GM19455 (cell line): ENCODE measurements at regions not wholly inside any gene's neighbourhood (a gene's known extent, or its start where the extent isn't known, plus 50 kb on each side); places are given as distances from the start of the nearest gene placed in this dataset.

Experiments used
- ATAC-seq: cut with Tn5 transposase; IDR thresholded peaks from one replicate; pipeline ENCODE4 v1.9.1; 2021; ENCODE audit not compliant: unreplicated experiment

DNA sequence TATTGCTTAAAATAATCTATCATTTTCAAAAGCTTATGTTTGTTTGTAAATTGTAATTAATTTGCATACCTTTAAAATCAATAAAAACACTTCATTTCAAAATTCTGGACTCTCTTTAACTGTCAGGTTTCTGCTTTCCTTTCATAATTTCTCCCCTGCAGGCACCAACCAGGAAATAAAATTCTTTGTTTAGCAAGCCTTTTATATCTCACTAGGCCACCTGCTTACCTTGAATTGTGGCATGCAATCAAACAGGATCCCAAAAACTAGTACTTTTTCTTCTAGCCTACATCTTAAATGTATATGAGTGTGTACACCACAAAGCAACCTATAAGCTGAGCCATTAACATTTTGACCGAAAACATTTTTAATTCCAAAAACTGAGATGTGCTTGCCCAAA lies 233.1 kb downstream of the NR4A2 start:
- no peak for ATAC-seq

DNA sequence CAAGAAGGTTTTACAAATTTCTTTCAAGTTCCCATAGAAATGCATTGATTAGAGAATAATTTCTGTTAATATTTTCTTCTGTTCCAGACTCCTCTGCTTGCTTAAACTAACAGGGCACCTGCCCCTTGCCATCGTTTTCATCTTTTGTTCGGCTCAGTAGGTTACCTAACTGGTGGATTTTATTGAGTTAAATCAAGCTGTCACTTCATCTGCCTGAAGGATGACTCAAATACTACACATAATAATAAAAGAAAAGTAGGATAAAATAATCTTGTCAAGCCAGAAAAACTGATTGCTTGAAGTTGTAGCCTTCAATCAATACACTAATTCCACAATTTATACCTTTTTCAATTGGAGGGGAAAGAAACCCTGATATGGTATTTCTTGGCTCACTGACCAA lies 234.0 kb downstream of the NR4A2 start:
- no peak for ATAC-seq

DNA sequence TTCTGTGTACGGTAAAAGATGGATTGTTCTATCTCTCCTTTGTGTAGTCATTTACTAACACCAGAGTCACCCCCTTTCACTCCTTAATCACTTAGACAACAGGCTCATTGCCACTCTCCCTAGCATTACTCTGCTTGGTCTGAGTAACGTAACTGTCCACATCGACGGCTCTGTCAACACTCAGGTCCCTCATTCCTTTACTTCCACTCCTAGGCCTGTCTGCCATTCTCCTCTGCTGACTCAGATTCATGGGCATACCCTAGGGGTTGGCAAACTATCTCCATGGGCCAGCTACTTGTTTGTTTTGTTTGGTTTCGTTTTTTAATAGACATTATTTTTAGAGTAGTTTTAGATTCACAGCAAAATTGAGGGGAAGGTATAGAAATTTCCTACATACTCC lies 243.9 kb downstream of the NR4A2 start:
- ATAC-seq = no peak

DNA sequence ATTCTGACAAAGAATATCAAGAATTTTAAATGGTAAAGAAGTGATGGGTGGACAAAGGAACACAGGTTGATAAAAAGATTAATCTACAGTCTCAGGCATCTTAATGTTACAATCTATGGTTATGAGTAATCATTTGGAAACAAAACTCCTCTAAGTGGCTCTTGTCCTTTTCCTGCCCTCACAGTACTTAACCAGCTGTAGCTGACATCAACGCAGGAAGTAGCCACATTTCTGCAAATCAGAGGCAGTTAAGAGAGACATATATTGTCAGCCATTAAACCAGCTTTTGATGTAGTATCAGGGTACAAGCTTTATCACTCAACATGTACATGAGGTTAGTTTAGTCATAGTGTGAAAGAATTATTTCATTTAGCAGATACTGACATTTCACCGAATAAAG lies 244.6 kb downstream of the NR4A2 start:
- ATAC-seq = no peak

DNA sequence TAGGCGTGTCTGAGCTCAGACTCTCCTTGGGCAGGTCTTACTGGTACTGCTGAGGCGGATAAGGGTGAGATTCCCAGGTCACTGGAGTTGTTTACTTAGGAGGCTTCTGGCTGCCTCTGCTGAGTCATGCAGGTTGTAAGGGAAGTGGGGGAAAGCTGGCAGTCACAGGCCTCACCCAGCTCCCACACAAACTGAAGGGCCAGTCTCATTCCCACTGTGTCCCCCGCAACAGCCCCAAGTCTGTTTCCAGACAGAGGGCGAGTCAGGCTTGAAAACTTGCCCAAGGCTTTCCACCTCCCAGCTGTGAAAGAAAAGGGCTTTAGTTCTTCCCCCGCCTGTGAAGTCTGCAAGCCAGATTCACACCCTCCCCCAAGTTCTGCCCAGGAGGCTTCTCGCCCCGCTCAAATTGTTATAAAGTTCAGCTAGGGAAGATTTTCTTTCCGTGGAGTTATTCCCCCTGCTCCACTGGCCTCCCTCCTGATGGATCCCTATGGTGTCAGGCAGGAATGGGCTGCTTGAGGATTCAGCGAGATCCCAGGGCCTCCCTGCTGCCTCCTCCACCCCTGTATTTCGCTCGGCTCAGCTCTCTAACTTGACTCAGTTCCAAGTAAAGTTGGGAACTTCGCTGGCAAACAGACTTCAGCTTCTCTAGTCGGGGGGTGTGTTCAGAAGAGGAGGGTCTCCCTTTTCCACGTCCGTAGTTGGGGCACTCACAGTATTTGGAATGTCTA lies 248.6 kb downstream of the NR4A2 start:
- ATAC-seq = no peak

DNA sequence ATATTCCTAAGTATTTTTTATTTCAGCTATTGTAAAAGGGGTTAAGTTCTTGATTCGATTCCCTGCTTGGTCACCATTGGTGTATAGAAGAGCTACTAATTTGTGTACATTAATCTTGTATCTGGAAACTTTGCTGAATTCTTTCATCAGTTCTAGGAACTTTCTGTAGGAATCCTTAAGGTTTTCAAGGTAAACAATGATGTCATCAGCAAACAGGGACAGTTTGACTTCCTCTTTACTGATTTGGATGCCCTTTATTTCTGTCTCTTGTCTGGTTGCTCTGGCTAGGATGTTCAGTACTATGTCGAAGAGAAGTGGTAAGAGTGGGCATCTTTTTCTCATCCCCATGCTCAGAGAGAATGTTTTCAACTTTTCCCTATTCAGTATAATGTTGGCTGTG lies 252.7 kb downstream of the NR4A2 start:
- no peak for ATAC-seq

DNA sequence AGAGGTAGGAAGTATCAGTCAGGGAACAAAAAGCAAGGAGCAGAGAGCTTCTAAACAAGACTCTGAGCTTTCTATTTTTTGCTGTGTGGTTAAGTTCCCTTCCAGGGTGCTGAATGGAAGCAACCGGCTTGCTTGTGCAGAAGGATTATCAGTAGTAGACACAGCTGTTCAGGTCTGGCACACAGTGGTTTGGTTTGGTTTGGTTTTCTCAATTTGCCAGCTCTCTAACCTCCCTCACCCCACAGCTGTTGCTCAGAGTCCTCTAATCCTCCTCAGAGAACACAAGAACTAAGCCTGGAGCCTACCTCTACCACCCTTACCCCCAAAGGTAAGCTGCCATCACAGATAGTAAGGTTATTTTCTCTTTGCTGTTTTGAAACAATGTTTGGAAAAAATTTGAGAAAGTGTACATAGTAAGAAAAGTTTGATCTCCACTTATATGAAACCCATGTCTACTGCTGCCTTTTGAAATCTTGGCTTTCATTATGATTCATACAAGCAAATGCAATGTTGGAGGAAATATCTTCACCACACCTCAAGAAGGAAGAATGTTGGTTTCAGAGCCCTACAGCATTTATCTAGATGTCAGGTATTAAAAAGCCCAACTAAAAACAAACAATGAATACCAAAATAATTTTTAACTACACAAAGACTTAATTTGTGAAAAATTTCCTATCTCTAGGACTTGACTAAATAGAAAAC lies 255.3 kb downstream of the NR4A2 start:
- ATAC-seq = no peak

DNA sequence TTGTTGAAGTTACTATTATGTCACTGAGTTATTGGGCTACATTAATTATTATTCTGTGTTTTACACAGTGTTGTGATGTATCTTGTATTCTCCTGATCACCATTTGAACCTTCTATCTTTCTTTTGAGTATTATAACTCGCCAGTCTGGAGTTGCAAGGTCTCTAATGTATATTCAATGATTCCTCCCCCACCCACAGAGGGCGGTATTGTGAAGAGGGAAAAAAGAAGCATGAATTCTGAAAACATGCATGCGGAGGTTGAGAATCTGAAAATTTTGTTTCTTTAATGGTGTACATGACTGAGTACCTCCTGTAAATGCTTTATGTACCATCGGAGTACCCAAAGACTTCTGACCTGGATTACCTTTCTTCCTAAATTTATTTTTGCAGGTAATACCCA lies 266.6 kb downstream of the NR4A2 start:
- no peak for ATAC-seq

DNA sequence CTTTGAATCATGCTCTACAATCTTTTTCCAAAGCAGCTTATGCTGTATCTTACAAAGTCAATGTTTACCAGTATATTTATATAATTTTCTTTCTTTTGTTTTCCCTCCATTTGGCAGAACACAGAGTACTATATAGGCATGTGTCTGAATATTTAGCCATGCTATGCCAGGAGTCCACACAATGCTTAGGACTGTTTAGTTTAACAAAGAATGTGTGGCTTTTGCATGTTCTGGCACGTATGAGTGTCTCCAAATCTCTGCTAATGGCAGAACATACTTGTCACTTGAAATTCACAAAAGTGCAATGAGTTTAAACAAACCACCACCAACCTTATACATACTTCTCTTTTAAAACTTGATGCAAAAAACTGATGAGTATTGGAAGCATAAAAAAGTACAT lies 268.0 kb downstream of the NR4A2 start:
- ATAC-seq = no peak

DNA sequence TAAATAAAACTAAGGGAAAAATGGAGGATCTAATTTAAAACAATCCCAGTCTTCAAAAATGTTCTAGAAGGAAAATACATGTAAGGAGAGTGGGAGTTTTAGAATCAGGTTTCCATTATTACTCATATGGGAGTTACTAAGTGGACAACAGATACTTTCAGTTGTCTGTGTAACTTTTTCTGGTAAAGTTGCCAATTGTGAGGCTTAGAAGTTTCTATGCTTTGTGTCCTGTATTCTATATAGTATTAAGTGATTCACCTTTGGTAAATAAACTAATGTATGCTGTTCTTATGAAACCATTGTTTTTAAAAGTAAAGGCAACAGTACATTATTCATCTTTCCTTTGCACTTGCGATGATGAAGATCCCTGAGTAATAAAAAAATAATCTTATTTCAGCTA lies 274.9 kb downstream of the NR4A2 start:
- no peak for ATAC-seq

DNA sequence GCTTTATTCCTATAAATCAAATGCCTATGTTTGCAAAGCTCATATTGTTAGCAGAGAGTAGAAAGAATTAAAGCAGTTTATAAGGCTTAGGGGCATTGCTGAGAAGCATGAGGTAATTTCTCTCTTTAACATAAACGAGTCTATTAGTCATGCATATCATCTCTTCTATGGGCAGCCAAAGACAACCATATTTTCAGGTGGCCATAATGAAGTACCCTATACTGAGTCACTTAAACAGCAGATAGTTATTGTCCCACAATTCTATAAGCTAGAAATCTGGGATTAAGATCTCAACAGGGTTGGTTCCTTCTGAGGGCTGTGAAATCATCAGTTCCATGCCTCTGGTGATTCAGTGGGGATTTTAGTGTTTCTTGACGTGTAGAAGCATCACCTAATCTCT lies 277.5 kb downstream of the NR4A2 start:
- no peak for ATAC-seq

DNA sequence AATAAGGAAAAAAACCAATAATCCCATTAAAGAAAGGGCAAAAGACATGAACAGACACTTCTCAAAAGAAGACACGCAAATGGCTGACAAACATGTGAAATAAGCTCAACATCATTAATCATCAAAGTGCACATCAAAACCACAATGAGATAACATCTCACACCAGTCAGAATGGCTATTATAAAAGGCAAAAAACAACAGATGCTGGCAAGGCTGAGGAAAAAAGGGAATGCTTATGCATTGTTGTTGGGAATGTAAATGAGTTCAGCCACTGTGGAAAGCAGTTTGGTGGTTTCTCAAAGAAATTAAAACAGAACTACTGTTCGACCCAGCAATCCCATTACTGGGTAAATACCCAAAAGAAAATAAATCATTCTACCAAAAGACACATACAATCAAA lies 285.6 kb downstream of the NR4A2 start:
- no peak for ATAC-seq

DNA sequence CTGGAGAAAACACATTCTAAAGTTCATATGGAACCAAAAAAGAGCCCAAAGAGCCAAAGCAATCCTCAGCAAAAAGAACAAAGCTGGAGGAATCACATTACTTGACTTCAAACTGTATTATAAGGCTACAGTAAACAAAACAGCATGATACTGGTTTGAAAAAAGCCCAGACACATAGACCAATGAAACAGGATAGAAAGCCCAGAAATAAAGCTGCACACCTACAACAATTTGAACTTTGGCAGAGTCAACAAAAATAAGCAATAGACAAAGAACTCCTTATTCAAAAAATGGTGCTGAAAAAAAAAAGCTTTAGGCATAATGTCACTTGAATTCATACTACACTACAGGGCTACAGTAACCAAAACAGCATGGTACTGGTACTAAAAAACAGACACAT lies 289.6 kb downstream of the NR4A2 start:
- no peak for ATAC-seq

DNA sequence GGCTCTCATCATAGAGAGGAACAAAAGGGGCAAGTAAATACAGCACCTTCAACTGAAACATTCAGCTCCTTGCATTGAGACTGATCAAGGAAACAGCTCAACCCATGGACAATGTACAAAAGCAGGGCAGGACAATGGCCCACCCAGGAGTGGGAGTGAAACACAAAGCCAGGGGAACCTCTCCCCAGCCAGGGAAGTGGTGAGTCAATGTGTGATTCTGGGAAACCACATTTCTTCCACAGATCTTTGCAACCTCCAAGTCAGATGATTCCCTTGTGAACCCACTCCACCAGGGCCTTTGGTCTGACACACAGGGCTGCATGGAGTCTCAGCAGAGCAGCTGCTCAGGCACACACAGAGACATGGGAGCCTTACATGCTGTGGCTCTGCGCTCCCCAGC lies 294.5 kb downstream of the NR4A2 start:
- no peak for ATAC-seq

DNA sequence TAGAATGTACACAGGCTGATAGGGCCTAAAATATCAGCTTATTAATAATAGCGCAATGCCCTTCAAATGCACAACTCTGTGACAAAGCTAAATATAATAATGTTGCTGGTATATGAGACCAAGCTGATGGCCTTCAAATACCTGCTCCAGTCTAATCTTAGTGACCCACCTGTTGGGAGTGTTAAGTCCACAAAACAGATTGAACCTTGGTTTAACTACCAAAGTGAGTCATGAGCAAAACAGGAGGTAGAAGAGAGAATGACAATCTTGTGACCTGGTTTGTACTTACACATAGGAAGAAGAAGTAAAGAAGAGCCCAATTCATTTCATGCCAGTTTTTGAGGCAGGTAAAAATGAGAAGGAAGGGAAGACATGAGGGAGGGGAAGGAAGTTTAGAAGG lies 295.0 kb downstream of the NR4A2 start:
- no peak for ATAC-seq

DNA sequence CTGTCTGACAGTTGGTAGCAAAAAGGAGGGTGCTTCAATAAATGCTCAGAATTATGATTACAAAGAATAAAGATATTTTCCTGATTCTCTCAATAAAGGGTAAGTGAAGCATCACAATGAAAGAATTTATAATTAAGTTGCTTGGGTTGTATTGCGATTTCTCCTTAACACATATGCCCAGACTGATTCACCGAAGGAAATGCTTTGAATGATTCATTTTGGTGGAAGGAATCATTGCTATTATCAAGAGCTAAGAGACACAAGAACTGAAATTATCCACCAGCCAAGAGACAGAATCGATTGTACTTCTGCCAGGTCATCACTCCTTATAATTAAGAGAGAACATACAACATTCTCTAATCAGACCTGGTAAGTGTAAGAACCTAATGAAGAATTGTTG lies 301.4 kb downstream of the NR4A2 start:
- ATAC-seq = no peak

DNA sequence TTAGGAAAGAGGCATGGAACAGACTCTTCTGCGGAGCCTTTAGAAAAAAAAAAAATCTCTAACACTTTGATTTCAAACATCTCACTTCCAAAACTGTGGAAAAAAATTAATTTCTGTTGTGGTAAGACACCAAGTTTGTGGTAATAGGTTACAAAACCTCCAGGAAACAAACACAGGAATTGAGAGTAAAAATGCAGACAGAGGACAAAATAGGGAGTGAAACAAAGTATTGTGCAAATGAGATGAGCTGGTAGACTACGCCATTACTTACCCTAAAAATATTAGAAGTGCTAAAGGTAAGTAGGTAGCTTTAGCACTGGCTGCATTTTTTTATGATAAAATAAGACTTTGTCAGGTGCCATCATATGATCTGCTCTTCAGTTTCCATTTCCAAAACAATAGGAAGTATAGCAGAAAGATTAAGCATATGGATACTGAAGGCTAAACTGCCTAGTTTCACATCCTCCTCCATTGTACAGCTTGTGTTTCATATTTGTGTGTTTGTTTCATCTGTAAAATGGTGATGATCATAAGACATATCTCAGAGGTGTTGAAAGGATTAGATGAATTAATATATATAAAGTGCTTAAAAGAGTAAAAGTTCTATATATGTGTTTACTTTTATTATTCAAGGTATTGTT lies 309.2 kb downstream of the NR4A2 start:
- ATAC-seq = no peak

DNA sequence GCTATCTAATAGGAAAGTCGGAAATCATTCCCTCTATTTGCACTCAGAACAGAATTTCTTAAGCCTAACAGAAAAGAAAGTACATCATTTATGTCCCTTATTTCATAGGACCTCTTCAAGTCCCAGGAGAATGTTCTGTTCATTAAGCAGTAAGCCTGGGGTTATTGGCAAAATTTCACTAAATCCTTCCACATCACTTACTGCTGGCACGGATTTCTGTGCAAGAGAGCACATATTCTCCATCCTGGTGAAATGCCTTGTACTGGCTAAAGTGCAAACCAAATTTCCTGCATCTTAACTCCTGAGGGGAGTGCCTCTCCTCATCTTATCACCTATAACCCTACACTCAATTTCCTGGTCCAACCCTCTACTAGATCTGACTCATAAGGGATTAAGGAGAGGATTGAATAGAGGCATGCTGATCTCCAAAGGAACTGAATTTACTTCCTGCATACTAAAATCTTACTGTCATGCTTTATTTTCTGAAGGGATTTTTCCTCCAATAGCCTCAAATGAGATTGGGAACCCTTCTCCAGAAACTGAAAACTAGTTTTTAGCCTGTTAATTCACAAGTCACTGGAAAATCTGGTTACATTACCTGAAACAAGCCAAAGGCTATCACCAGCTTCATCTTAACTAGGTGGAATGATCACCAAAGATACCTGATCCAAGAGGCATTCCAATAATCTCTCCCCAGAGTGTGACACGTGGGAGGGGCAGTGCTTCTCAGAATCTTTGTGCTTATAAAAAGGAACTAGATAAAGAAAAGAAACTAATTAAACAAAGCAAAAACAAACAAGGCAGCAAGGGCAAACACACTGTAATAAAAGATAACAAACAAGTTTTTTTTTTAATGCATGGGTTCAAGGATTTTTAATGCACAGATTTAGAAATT lies 311.1 kb downstream of the NR4A2 start:
- ATAC-seq = no peak

DNA sequence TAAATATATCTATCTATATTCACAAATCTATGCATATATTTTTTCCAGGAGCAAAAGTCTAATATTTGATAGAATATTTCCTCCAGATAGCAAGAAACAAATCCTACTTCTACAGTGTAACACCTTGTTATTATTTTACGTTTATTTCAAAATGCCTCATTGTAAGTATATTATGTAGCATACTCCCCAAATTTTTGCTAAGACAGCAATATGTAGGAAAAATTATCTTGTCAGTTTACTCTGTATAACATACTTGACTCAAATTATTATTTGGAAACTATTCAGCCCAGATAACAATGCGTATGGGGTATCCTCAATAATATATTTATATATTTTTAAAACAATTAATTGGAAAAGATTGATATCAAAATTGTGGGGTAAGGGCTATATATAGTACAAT lies 313.2 kb downstream of the NR4A2 start:
- ATAC-seq = no peak

DNA sequence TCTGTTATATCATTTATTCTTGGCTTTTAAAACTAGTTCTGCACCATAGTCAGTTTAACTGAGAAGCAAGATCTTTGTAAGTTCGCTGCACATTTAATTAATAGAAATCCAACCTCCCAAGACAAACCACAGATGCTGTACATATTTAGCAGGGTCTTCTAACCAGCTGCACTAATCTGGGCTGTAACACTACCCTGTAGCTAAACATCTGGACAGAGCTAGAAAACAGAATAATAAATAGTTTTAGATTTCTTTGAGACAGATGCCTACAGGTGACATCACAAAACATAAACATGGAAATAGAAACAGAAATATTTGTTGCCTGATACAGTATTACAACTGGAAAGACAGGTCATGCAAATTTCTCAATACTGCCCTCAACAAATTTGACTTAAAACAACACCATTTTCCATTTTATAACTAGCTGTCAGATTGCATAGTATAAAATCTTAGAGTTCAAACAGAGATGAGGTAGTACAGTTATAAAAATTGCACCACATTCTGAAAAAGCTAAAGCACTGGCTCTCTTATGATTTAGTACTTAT lies 315.1 kb downstream of the NR4A2 start:
- ATAC-seq = no peak

DNA sequence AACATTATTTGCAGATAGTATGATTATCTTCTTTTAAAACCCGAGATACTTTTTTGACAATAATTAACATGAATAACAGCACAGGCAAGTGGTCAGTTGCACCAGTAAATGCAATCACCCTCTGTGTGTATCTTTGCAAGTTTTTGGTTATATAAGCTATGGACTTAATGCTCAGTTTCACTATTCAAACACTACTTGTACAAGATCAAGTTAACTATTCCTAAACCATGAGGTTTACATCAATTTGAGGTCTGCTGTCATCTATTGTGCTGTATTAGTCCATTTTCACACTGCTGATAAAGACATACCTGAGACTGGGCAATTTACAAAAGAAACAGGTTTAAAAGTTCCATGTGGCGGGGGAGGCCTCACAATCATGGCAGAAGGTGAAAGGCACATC lies 323.2 kb downstream of the NR4A2 start:
- no peak for ATAC-seq
